Naive thymus-derived CD4-positive, alpha-beta T cell (primary cell): ENCODE measurements at regions not wholly inside any gene's neighbourhood (a gene's known extent, or its start where the extent isn't known, plus 50 kb on each side); places are given as distances from the start of the nearest gene placed in this dataset.

Experiments used
- ATAC-seq: fragments of 150-1000 bp; cut with Tn5 transposase; 2 replicates; pipeline ENCODE4 v1.10.0; 2021; ENCODE audit warnings: mild to moderate bottlenecking, moderate library complexity
- CTCF ChIA-PET: fragments of 350-600 bp; sonication (Branson Sonifier 250); formaldehyde crosslinking; loops from one replicate; lab custom pipeline; 2021; ENCODE audit warnings: antibody characterized with exemption; lab: Charles Lee
- POLR2A ChIA-PET: fragments of 350-600 bp; sonication (Branson Sonifier 250); formaldehyde crosslinking; loops from one replicate; lab custom pipeline; 2021; ENCODE audit warnings: antibody characterized with exemption, inconsistent platforms; lab: Charles Lee
- DNase-seq, 9 donors: peaks; one replicate each; pipeline versions ENCODE4 v3.0.0 to v3.0.0-alpha.2; 2020 to 2022; ENCODE audit warnings: mixed read lengths in 1 of 9
- H3K27ac ChIP-seq: one replicate; pipeline ENCODE4 v1.7.0; 2013; ENCODE audit warnings: mild to moderate bottlenecking, low read depth, low read length, moderate library complexity
- H3K27me3 ChIP-seq, 2 donors: one replicate each; pipeline ENCODE4 v1.7.0; 2013; ENCODE audit warnings: low read length in 2 of 2, mild to moderate bottlenecking in 2 of 2, moderate library complexity in 2 of 2; ENCODE audit not compliant: control insufficient read depth in 2 of 2, insufficient read depth in 2 of 2
- H3K36me3 ChIP-seq, 3 experiments: 1 replicate in 2 of 3; 2 replicates in 1 of 3; pipeline ENCODE4 v1.7.0; 2013; ENCODE audit warnings: low read length in 3 of 3, mild to moderate bottlenecking in 3 of 3, moderate library complexity in 1 of 3; ENCODE audit not compliant: insufficient read depth in 3 of 3, control insufficient read depth in 2 of 3
- H3K4me1 ChIP-seq, 2 donors: one replicate each; pipeline ENCODE4 v1.7.0; 2013; ENCODE audit warnings: low read length in 2 of 2, mild to moderate bottlenecking in 2 of 2, moderate library complexity in 1 of 2; ENCODE audit not compliant: control insufficient read depth in 2 of 2, insufficient read depth in 2 of 2
- H3K4me3 ChIP-seq: 2 replicates; pipeline ENCODE4 v1.7.0; 2013; ENCODE audit warnings: mild to moderate bottlenecking, low read length
- H3K9me3 ChIP-seq, 3 experiments: 1 replicate in 2 of 3; 2 replicates in 1 of 3; pipeline ENCODE4 v1.7.0; 2013; ENCODE audit warnings: low read length in 3 of 3; ENCODE audit not compliant: control insufficient read depth in 2 of 3
- H3K27ac Mint-ChIP-seq, 9 donors: one replicate each; pipeline ENCODE4 v1.8.0; 2020 to 2022; ENCODE audit warnings: mixed read lengths in 9 of 9, mild to moderate bottlenecking in 8 of 9, moderate library complexity in 5 of 9, inconsistent platforms in 2 of 9
- H3K27me3 Mint-ChIP-seq, 5 donors: one replicate each; pipeline ENCODE4 v1.8.0; 2021 to 2022; ENCODE audit warnings: mixed read lengths in 5 of 5, mild to moderate bottlenecking in 1 of 5
- H3K36me3 Mint-ChIP-seq, 5 donors: one replicate each; pipeline ENCODE4 v1.8.0; 2020 to 2022; ENCODE audit warnings: mixed read lengths in 5 of 5, mild to moderate bottlenecking in 3 of 5, inconsistent platforms in 1 of 5
- H3K4me1 Mint-ChIP-seq, 7 donors: one replicate each; pipeline ENCODE4 v1.8.0; 2020 to 2022; ENCODE audit warnings: mixed read lengths in 7 of 7, mild to moderate bottlenecking in 3 of 7, inconsistent platforms in 1 of 7
- H3K4me3 Mint-ChIP-seq, 10 donors: one replicate each; pipeline ENCODE4 v1.8.0; 2020 to 2022; ENCODE audit warnings: mild to moderate bottlenecking in 10 of 10, mixed read lengths in 10 of 10, moderate library complexity in 6 of 10, inconsistent platforms in 2 of 10
- H3K9me3 Mint-ChIP-seq, 11 donors: one replicate each; pipeline ENCODE4 v1.8.0; 2020 to 2022; ENCODE audit warnings: mixed read lengths in 11 of 11, mild to moderate bottlenecking in 4 of 11, inconsistent platforms in 1 of 11, moderate library complexity in 1 of 11
- intact Hi-C, 2 donors: fragments of 100-400 bp; cut with micrococcal nuclease; formaldehyde crosslinking; loops; one replicate each; pipeline ENCODE4 v1.15.1; 2023

DNA sequence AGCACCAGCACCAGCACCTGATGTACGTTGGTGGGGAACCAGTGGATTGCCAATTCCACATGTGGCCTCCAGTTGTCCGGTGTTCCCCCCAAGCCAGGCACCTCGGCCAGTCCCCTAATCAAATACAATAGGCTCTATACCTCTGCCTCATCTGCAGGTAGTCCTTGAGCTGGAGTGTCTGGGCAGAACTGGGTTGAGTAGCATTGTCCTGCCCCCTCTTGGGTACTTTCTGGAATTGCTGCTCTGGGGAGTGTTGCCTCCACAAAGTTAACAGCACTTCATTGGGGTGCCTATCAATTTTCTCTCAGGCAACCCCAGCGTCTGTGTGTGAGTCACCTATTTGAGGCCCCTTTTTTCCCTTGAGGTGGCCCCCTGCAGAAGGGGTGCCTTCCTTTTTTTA, 413.0 kb upstream of the LARGE1 start:
- H3K9me3 Mint-ChIP-seq, result peaks cover 8 to 32% (median 15%) of the 10 kb centered on the region in 11 donors
- ChIA-PET CTCF (no interaction called here), POLR2A (no interaction called here)
- no peak for ATAC-seq
- no peak overlapping the region for H3K4me3 Mint-ChIP-seq
- no peak overlapping the region for H3K27ac ChIP-seq
- DNase-seq, result no peak
- no peaks in the 10 kb centered on the region for H3K27me3 Mint-ChIP-seq
- no peaks in the 10 kb centered on the region for H3K27me3 ChIP-seq
- H3K36me3 ChIP-seq, result no peaks in the 10 kb centered on the region
- H3K4me1 ChIP-seq, result no peaks in the 10 kb centered on the region
- intact Hi-C loops, result no loop called here
- no peak overlapping the region for H3K27ac Mint-ChIP-seq
- H3K4me1 Mint-ChIP-seq, result no peaks in the 10 kb centered on the region
- peaks cover 0 to 8% (median 0%) of the 10 kb centered on the region in 5 donors for H3K36me3 Mint-ChIP-seq
- H3K9me3 ChIP-seq, result peaks cover 0 to 16% (median 0%) of the 10 kb centered on the region in 3 experiments
- H3K4me3 ChIP-seq, result no peak overlapping the region

DNA sequence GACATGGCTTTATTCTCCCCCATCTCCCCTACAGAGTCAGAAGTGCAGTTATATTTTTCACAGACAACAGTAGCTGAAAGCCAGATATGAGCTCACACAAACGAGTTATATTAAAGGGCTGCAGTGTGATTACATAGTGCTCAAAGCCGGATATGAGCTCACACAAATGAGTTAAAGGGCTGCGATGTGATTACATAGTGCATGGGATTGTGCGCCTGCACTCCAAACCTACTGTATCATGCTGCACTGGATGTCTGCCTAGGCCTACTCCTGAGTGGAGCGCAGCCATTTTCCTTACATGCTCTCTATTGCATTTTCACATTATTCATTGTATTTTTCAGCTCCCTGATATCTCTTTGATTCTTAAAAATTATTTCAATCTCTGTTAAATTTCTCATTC, 414.6 kb upstream of the LARGE1 start:
- Histone ChIP-seq H3K27me3 (no peaks in the 10 kb centered on the region), H3K27ac (no peak overlapping the region), H3K9me3 (peaks cover 0 to 16% (median 0%) of the 10 kb centered on the region in 3 experiments), H3K4me3 (no peak overlapping the region), H3K4me1 (no peaks in the 10 kb centered on the region), H3K36me3 (no peaks in the 10 kb centered on the region)
- DNase-seq, result no peak
- intact Hi-C loops, result no loop called here
- no peak for ATAC-seq
- H3K9me3 Mint-ChIP-seq, result peaks cover 8 to 32% (median 15%) of the 10 kb centered on the region in 11 donors
- peaks cover 0 to 8% (median 0%) of the 10 kb centered on the region in 5 donors for H3K36me3 Mint-ChIP-seq
- no peaks in the 10 kb centered on the region for H3K27me3 Mint-ChIP-seq
- H3K4me3 Mint-ChIP-seq, result no peak overlapping the region
- H3K4me1 Mint-ChIP-seq, result no peaks in the 10 kb centered on the region
- POLR2A ChIA-PET, result no interaction called here
- CTCF ChIA-PET, result no interaction called here
- H3K27ac Mint-ChIP-seq, result no peak overlapping the region

DNA sequence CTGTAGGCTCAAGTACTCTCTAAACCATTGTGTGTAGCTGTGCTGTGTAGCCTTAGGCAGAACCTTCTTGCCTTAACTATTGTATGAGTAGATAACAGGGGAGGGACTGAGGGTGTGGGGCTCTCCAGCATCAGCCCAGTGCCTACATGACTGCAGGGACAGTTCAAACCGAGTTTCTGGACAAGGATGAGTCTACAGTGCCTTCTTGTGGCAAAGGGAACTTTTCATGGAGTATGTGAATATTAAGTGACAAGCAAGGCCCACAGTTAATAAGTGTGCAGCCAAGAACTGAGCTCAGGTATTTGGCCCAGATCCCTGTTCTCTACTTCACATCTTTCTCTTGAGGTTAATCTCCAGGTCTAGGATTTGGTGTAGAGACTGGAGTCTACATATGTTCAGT, 424.4 kb upstream of the LARGE1 start:
- H3K9me3 Mint-ChIP-seq, result peaks cover 0 to 13% (median 2%) of the 10 kb centered on the region in 11 donors
- H3K27me3 Mint-ChIP-seq, result peaks cover 0 to 30% (median 5%) of the 10 kb centered on the region in 5 donors
- H3K27ac Mint-ChIP-seq, result no peak overlapping the region
- Histone ChIP-seq H3K4me3 (no peak overlapping the region), H3K36me3 (no peaks in the 10 kb centered on the region), H3K27me3 (no peaks in the 10 kb centered on the region), H3K4me1 (no peaks in the 10 kb centered on the region), H3K9me3 (no peaks in the 10 kb centered on the region), H3K27ac (no peak overlapping the region)
- intact Hi-C loops, result no loop called here
- no peak overlapping the region for H3K4me3 Mint-ChIP-seq
- H3K4me1 Mint-ChIP-seq, result no peaks in the 10 kb centered on the region
- no peak for DNase-seq
- POLR2A ChIA-PET, result no interaction called here
- H3K36me3 Mint-ChIP-seq, result no peaks in the 10 kb centered on the region
- ATAC-seq, result no peak
- CTCF ChIA-PET, result no interaction called here

DNA sequence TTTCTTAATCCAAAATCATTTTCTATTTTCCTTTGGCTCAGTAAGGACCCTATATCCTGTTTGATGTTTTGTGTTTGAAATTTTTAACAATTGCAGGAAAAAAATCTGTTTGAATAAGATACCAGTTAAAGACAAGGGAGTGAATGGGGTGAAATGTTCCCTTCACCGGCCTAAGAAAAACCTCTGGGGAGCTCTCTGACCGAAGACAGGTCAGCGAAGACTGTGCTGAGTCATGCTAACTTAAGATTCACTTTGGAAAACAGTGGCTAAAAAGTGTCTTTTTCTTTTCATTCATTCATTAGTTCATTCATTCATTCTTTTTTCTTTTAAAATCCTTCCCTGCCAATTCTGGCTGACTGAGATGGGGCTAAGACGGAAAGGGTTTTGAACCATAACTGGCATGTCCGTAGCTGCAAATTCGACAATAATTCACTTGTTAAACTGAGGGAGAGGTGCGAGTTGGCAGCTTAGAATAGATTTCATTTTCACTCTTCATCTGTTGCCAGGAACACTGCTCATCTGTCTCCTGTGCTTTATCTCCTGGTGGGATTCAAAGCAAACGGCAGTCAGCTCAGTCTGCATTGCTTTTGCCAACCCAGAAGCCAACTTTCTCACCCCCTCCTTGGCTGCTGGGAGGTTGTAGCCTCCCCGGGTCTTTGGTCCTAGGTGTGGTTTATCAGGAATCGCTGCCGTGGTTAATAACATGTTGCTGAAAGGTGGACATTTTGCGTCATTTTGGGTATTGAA, 434.0 kb upstream of the LARGE1 start:
- no peaks in the 10 kb centered on the region for H3K36me3 ChIP-seq
- H3K27ac ChIP-seq, result no peak overlapping the region
- DNase-seq (no peak), ATAC-seq (no peak)
- Mint-ChIP-seq H3K27me3 (peaks cover 0 to 30% (median 17%) of the 10 kb centered on the region in 5 donors), H3K9me3 (peaks cover 0 to 10% (median 4%) of the 10 kb centered on the region in 11 donors), H3K4me1 (no peaks in the 10 kb centered on the region), H3K27ac (no peak overlapping the region), H3K36me3 (no peaks in the 10 kb centered on the region), H3K4me3 (no peak overlapping the region)
- no peak overlapping the region for H3K4me3 ChIP-seq
- H3K4me1 ChIP-seq, result no peaks in the 10 kb centered on the region
- intact Hi-C loops, result no loop called here
- no peaks in the 10 kb centered on the region for H3K9me3 ChIP-seq
- no peaks in the 10 kb centered on the region for H3K27me3 ChIP-seq
- ChIA-PET POLR2A (no interaction called here), CTCF (no interaction called here)

DNA sequence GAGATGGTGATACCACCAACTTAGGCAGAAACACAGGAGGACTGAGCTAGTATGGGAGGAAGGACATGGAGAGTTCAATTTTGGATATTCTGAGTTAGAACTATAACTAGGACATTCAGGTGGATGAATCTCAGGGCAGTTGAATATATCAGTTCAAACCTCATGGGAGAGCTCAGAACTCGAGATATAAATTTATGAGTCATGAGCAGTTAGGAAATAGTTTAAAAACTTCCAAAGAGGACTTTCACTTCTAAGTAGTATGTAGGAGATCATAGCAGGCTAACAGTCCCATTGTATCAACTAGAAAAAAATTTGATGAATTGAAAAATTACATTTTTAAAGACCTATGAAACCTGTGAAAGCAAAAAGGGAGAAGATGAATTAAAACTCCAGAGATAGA, 436.2 kb upstream of the LARGE1 start:
- no peaks in the 10 kb centered on the region for H3K4me1 Mint-ChIP-seq

DNA sequence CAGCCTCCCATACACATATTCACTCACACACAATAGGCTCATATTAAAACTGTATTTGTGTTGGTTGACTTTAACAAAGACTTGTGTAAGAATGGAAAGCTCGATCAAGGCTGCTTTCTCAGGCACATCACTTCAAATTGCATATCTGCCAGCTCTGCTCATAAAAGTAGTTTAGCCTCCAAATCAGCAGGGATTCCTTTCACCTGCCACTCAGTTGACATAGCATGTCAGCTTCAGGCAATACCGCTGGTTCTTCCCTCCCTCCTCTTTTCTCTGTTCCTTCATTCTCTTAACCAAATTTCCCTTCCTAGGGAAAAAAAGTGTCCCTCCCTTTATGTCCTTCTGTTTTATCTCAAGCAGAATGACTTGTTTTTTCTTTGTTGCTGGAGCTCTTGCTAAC, 450.4 kb upstream of the LARGE1 start:
- ChIA-PET CTCF (no interaction called here), POLR2A (no interaction called here)
- Histone ChIP-seq H3K4me3 (no peak overlapping the region), H3K27me3 (no peaks in the 10 kb centered on the region), H3K27ac (no peak overlapping the region), H3K36me3 (no peaks in the 10 kb centered on the region), H3K9me3 (no peaks in the 10 kb centered on the region), H3K4me1 (no peaks in the 10 kb centered on the region)
- no peak for ATAC-seq
- Mint-ChIP-seq H3K9me3 (peaks cover 0 to 31% (median 15%) of the 10 kb centered on the region in 11 donors), H3K4me1 (no peaks in the 10 kb centered on the region), H3K36me3 (peaks cover 0 to 8% (median 0%) of the 10 kb centered on the region in 5 donors), H3K27me3 (peaks cover 0 to 20% (median 5%) of the 10 kb centered on the region in 5 donors), H3K27ac (no peak overlapping the region), H3K4me3 (no peak overlapping the region)
- intact Hi-C loops, result no loop called here
- DNase-seq, result no peak

More for the DNA sequence above, 436.2 kb upstream of the LARGE1 start:
- DNase-seq (no peak), ATAC-seq (no peak)
- ChIA-PET CTCF (no interaction called here), POLR2A (no interaction called here)
- Histone ChIP-seq H3K27ac (no peak overlapping the region), H3K36me3 (no peaks in the 10 kb centered on the region), H3K4me1 (no peaks in the 10 kb centered on the region), H3K27me3 (no peaks in the 10 kb centered on the region), H3K9me3 (no peaks in the 10 kb centered on the region), H3K4me3 (no peak overlapping the region)
- no peak overlapping the region for H3K4me3 Mint-ChIP-seq
- intact Hi-C loops, result no loop called here
- peaks cover 0 to 26% (median 17%) of the 10 kb centered on the region in 5 donors for H3K27me3 Mint-ChIP-seq
- H3K9me3 Mint-ChIP-seq, result peaks cover 0 to 10% (median 6%) of the 10 kb centered on the region in 11 donors
- H3K27ac Mint-ChIP-seq, result no peak overlapping the region
- no peaks in the 10 kb centered on the region for H3K36me3 Mint-ChIP-seq

DNA sequence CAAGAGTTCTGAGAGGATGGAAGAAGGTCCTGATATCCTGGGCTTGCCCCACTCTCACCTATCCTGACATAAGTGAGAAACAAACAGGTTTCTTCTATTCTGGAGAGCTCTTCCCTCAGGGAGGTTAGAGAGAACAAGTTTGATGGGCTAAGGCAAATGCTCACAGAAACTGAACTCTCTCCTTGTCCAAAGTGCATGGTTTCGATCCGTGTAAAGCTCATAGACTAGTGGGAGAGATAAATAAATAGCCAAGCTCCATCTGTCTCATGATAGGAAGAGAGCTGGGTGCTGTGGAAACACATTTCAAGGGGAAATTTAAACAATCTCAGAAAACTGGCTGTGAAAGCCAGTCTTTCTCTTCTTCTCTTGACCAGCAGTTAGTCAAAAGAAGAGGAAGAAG, 459.5 kb upstream of the LARGE1 start:
- CTCF ChIA-PET, result no interaction called here
- H3K36me3 Mint-ChIP-seq, result no peaks in the 10 kb centered on the region

More for the DNA sequence above, 459.5 kb upstream of the LARGE1 start:
- intact Hi-C loops, result no loop called here
- POLR2A ChIA-PET, result no interaction called here
- DNase-seq, result no peak
- Histone ChIP-seq H3K27me3 (no peaks in the 10 kb centered on the region), H3K27ac (no peak overlapping the region), H3K4me1 (no peaks in the 10 kb centered on the region), H3K4me3 (no peak overlapping the region), H3K36me3 (no peaks in the 10 kb centered on the region), H3K9me3 (no peaks in the 10 kb centered on the region)
- no peak overlapping the region for H3K27ac Mint-ChIP-seq
- H3K27me3 Mint-ChIP-seq, result peaks cover 0 to 13% (median 0%) of the 10 kb centered on the region in 5 donors
- no peaks in the 10 kb centered on the region for H3K4me1 Mint-ChIP-seq
- no peak for ATAC-seq
- H3K9me3 Mint-ChIP-seq, result peaks cover 0 to 21% (median 5%) of the 10 kb centered on the region in 11 donors
- no peak overlapping the region for H3K4me3 Mint-ChIP-seq
